H9 (cell line): ENCODE measurements at regions not wholly inside any gene's neighbourhood (a gene's known extent, or its start where the extent isn't known, plus 50 kb on each side); places are given as distances from the start of the nearest gene placed in this dataset.

Source experiments
- DNase-seq: peaks from one replicate; pipeline ENCODE4 v3.0.0-alpha.2; 2017
- H2AFZ ChIP-seq: one replicate; pipeline ENCODE4 v1.6.1; 2013; ENCODE audit warnings: mild to moderate bottlenecking, low read length, control low read depth, moderate library complexity
- H2AK5ac ChIP-seq: 2 replicates; pipeline ENCODE4 v1.6.1; 2013; ENCODE audit warnings: low read length, control low read depth, mixed read lengths; ENCODE audit not compliant: insufficient read length
- H2BK120ac ChIP-seq: one replicate; pipeline ENCODE4 v1.6.1; 2013; ENCODE audit warnings: low read depth, mild to moderate bottlenecking, low read length, control low read depth, inconsistent platforms; ENCODE audit not compliant: poor library complexity, severe bottlenecking
- H2BK12ac ChIP-seq: 2 replicates; pipeline ENCODE4 v1.6.1; 2013; ENCODE audit warnings: low read length, control low read depth, mixed read lengths, low read depth; ENCODE audit not compliant: insufficient read length
- H2BK15ac ChIP-seq: 2 replicates; pipeline ENCODE4 v1.6.1; 2013; ENCODE audit warnings: low read depth, low read length, control low read depth
- H2BK20ac ChIP-seq: one replicate; pipeline ENCODE4 v1.6.1; 2013; ENCODE audit warnings: low read depth, mild to moderate bottlenecking, low read length, control low read depth, inconsistent platforms; ENCODE audit not compliant: poor library complexity, severe bottlenecking
- H2BK5ac ChIP-seq: 2 replicates; pipeline ENCODE4 v1.6.1; 2013; ENCODE audit warnings: low read length, control low read depth, mixed read lengths; ENCODE audit not compliant: insufficient read length
- H3K14ac ChIP-seq: 2 replicates; pipeline ENCODE4 v1.6.1; 2013; ENCODE audit warnings: low read length, control low read depth; ENCODE audit not compliant: insufficient read depth
- H3K18ac ChIP-seq: 2 replicates; pipeline ENCODE4 v1.6.1; 2013; ENCODE audit warnings: low read depth, mild to moderate bottlenecking, mixed read lengths, low read length, control low read depth; ENCODE audit not compliant: insufficient read length
- H3K23ac ChIP-seq: 2 replicates; pipeline ENCODE4 v1.6.1; 2013; ENCODE audit warnings: low read length, control low read depth, mixed read lengths, low read depth; ENCODE audit not compliant: insufficient read length
- H3K23me2 ChIP-seq: 2 replicates; pipeline ENCODE4 v1.6.1; 2013; ENCODE audit warnings: low read depth, mild to moderate bottlenecking, mixed read lengths, low read length, control low read depth; ENCODE audit not compliant: insufficient read length, poor library complexity, severe bottlenecking
- H3K27ac ChIP-seq: 2 replicates; pipeline ENCODE4 v1.5.1; 2013; ENCODE audit warnings: low read length, control low read depth, mixed read lengths, low read depth; ENCODE audit not compliant: insufficient read length
- H3K27me3 ChIP-seq: 2 replicates; pipeline ENCODE4 v1.6.1; 2013; ENCODE audit warnings: low read length, control low read depth, inconsistent platforms; ENCODE audit not compliant: insufficient read depth
- H3K4ac ChIP-seq: 2 replicates; pipeline ENCODE4 v1.6.1; 2013; ENCODE audit warnings: low read depth, mild to moderate bottlenecking, control low read depth, inconsistent platforms, low read length, moderate library complexity
- H3K4me1 ChIP-seq: 2 replicates; pipeline ENCODE4 v1.6.1; 2013; ENCODE audit warnings: low read length, control low read depth, inconsistent platforms; ENCODE audit not compliant: insufficient read depth
- H3K4me2 ChIP-seq: 2 replicates; pipeline ENCODE4 v1.6.1; 2013; ENCODE audit warnings: low read length, control low read depth, mixed read lengths; ENCODE audit not compliant: insufficient read length, insufficient read depth
- H3K56ac ChIP-seq: 2 replicates; pipeline ENCODE4 v1.6.1; 2013; ENCODE audit warnings: low read depth, mild to moderate bottlenecking, mixed read lengths, low read length, control low read depth; ENCODE audit not compliant: insufficient read length
- H3K79me1 ChIP-seq: 2 replicates; pipeline ENCODE4 v1.6.1; 2013; ENCODE audit warnings: low read depth, mild to moderate bottlenecking, moderate library complexity, low read length, control low read depth, inconsistent platforms; ENCODE audit not compliant: insufficient read depth, poor library complexity, severe bottlenecking
- H3K79me2 ChIP-seq: 2 replicates; pipeline ENCODE4 v1.6.1; 2013; ENCODE audit warnings: low read length, control low read depth, inconsistent platforms; ENCODE audit not compliant: insufficient read depth
- H3K9ac ChIP-seq: 2 replicates; pipeline ENCODE4 v1.6.1; 2013; ENCODE audit warnings: low read length, control low read depth, mixed read lengths; ENCODE audit not compliant: insufficient read length; ENCODE audit errors: extremely low read depth
- H3K9me3 ChIP-seq: one replicate; pipeline ENCODE4 v1.6.1; 2013; ENCODE audit warnings: low read depth, low read length, inconsistent platforms; ENCODE audit not compliant: control insufficient read depth
- H3T11ph ChIP-seq: one replicate; pipeline ENCODE4 v1.6.1; 2013; ENCODE audit warnings: mild to moderate bottlenecking, low read length, control low read depth, inconsistent platforms
- H4K20me1 ChIP-seq: one replicate; pipeline ENCODE4 v1.6.1; 2013; ENCODE audit not compliant: control insufficient read depth, insufficient read length, insufficient read depth
- H4K5ac ChIP-seq: 2 replicates; pipeline ENCODE4 v1.6.1; 2013; ENCODE audit warnings: low read depth, mild to moderate bottlenecking, mixed read lengths, low read length, control low read depth; ENCODE audit not compliant: insufficient read length
- H4K8ac ChIP-seq: replicated peaks from 2 replicates; pipeline ENCODE4 v1.6.1; 2013; ENCODE audit warnings: low read length, control low read depth, mixed read lengths, low read depth; ENCODE audit not compliant: insufficient read length
- H4K91ac ChIP-seq: 2 replicates; pipeline ENCODE4 v1.6.1; 2013; ENCODE audit warnings: low read depth, mild to moderate bottlenecking, moderate library complexity, mixed read lengths, low read length, control low read depth; ENCODE audit not compliant: insufficient read length
- H3K27ac Mint-ChIP-seq, 3 experiments: 2 replicates in 2 of 3; 3 replicates in 1 of 3; pipeline ENCODE4 v1.8.0; 2020 to 2021; ENCODE audit warnings: mixed read lengths in 3 of 3, mild to moderate bottlenecking in 1 of 3, moderate library complexity in 1 of 3
- H3K27me3 Mint-ChIP-seq: 2 replicates; pipeline ENCODE4 v1.8.0; 2021; ENCODE audit warnings: low read depth, mild to moderate bottlenecking, moderate library complexity, mixed read lengths
- H3K36me3 Mint-ChIP-seq, 3 experiments: 2 replicates in 2 of 3; 3 replicates in 1 of 3; pipeline ENCODE4 v1.8.0; 2020 to 2021; ENCODE audit warnings: low read depth in 3 of 3, mixed read lengths in 3 of 3; ENCODE audit not compliant: insufficient read depth in 1 of 3
- H3K4me1 Mint-ChIP-seq, 2 experiments: 2 replicates each; pipeline ENCODE4 v1.8.0; 2020; ENCODE audit warnings: mixed read lengths in 2 of 2
- H3K4me3 Mint-ChIP-seq, 2 experiments: 2 replicates in 1 of 2; 3 replicates in 1 of 2; pipeline ENCODE4 v1.8.0; 2020 to 2021; ENCODE audit warnings: mild to moderate bottlenecking in 2 of 2, mixed read lengths in 2 of 2, moderate library complexity in 1 of 2
- H3K9me3 Mint-ChIP-seq, 2 experiments: 2 replicates in 1 of 2; 3 replicates in 1 of 2; pipeline ENCODE4 v1.8.0; 2020; ENCODE audit warnings: mild to moderate bottlenecking in 2 of 2, mixed read lengths in 2 of 2, moderate library complexity in 1 of 2
- CTCF ChIP-seq: fragments of 200-600 bp; sonication (generic); conservative IDR thresholded peaks from 3 replicates; pipeline ENCODE4 v1.8.0; 2021; ENCODE audit warnings: antibody characterized with exemption, mild to moderate bottlenecking
- WGBS: extraction: QIAGEN DNeasy Blood & Tissue Kit; methylation state at CpG from one replicate; pipeline ENCODE4 v1.1.7; 2013; ENCODE audit warnings: missing lambda C conversion rate, low lambda C conversion rate, mixed read lengths; ENCODE audit not compliant: insufficient read length; ENCODE audit errors: extremely low coverage; 5-methylcytosine and 5-hydroxymethylcytosine counted together

- Histone ChIP-seq H2AK5ac (no peak overlapping the region), H4K5ac (no peak overlapping the region), H2BK120ac (no peak overlapping the region), H2AFZ (no peak overlapping the region), H4K20me1 (no peaks in the 10 kb centered on the region), H3K14ac (no peak overlapping the region), H3K79me1 (no peaks in the 10 kb centered on the region), H4K91ac (no peak overlapping the region), H3K4ac (no peak overlapping the region), H3K27me3 (no peaks in the 10 kb centered on the region), H3K4me1 (no peaks in the 10 kb centered on the region), H3K23ac (no peak overlapping the region), H2BK20ac (no peak overlapping the region), H3K23me2 (no peaks in the 10 kb centered on the region), H2BK5ac (no peak overlapping the region), H3K27ac (no peak overlapping the region), H3K9ac (no peak overlapping the region), H2BK15ac (no peak overlapping the region), H3T11ph (no peak overlapping the region), H3K79me2 (no peaks in the 10 kb centered on the region), H3K18ac (no peak overlapping the region), H2BK12ac (no peak overlapping the region), H3K9me3 (no peaks in the 10 kb centered on the region), H4K8ac (no peak overlapping the region), H3K56ac (no peak overlapping the region), H3K4me2 (no peak overlapping the region)
- H3K27me3 Mint-ChIP-seq = no peaks in the 10 kb centered on the region
- no peak overlapping the region for H3K27ac Mint-ChIP-seq
- no CpG with 5 or more reads among the region's 1 CpG for WGBS
- H3K9me3 Mint-ChIP-seq = no peaks in the 10 kb centered on the region
- no peak for DNase-seq
- TF ChIP-seq CTCF = no peak
- no peak overlapping the region for H3K4me3 Mint-ChIP-seq
- H3K4me1 Mint-ChIP-seq = no peaks in the 10 kb centered on the region
- H3K36me3 Mint-ChIP-seq = no peaks in the 10 kb centered on the region
These were observed 484.2 kb upstream of the SOX9 start for GRCh38 chr17:71636644-71637043.
